IPS-20b (cell line): ENCODE measurements at regions not wholly inside any gene's neighbourhood (a gene's known extent, or its start where the extent isn't known, plus 50 kb on each side); places are given as distances from the start of the nearest gene placed in this dataset.

ENCODE experiments used
- H3K27ac ChIP-seq: one replicate; pipeline ENCODE4 v1.5.1; 2013; ENCODE audit warnings: low read length
- H3K27me3 ChIP-seq: 2 replicates; pipeline ENCODE4 v1.6.1; 2013; ENCODE audit warnings: mild to moderate bottlenecking, low read length, inconsistent platforms; ENCODE audit not compliant: insufficient read depth
- H3K36me3 ChIP-seq: 2 replicates; pipeline ENCODE4 v1.6.1; 2013; ENCODE audit warnings: low read depth, mild to moderate bottlenecking, inconsistent platforms, low read length, moderate library complexity; ENCODE audit not compliant: insufficient read depth
- H3K4me1 ChIP-seq: 2 replicates; pipeline ENCODE4 v1.6.1; 2013; ENCODE audit warnings: mild to moderate bottlenecking, control low read depth, inconsistent platforms, low read length, moderate library complexity; ENCODE audit not compliant: insufficient read depth
- H3K4me3 ChIP-seq: 2 replicates; pipeline ENCODE4 v1.5.1; 2013; ENCODE audit warnings: mild to moderate bottlenecking, low read length, inconsistent platforms
- H3K9ac ChIP-seq: 2 replicates; pipeline ENCODE4 v1.6.1; 2013; ENCODE audit warnings: low read depth, mild to moderate bottlenecking, inconsistent platforms, low read length, moderate library complexity
- H3K9me3 ChIP-seq: 2 replicates; pipeline ENCODE4 v1.6.1; 2013; ENCODE audit warnings: mild to moderate bottlenecking, low read depth, low read length, inconsistent platforms; ENCODE audit not compliant: insufficient read depth

DNA sequence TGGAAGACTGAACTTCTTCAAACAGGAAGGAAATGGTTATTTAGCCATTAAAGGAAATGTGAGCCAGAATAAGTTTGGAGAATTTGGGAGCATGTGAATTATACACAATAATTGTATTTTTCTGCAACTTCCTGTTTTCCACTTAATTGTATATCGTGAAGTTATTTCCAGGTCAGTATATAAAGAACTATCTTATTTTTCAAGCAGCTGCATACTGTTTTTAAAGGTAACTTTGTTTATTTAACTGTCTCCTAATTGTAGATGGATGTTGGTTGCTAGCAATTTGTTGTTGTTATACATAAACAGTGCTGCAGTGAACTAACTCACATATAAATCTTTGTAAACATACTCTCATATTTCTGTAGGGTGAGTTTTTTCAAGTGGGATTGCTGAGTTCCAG lies 180.3 kb downstream of the HLX start:
- Histone ChIP-seq H3K4me3 (no peak overlapping the region), H3K9me3 (no peaks in the 10 kb centered on the region), H3K9ac (no peak overlapping the region), H3K27me3 (no peaks in the 10 kb centered on the region), H3K4me1 (no peaks in the 10 kb centered on the region), H3K27ac (no peak overlapping the region), H3K36me3 (no peaks in the 10 kb centered on the region)

DNA sequence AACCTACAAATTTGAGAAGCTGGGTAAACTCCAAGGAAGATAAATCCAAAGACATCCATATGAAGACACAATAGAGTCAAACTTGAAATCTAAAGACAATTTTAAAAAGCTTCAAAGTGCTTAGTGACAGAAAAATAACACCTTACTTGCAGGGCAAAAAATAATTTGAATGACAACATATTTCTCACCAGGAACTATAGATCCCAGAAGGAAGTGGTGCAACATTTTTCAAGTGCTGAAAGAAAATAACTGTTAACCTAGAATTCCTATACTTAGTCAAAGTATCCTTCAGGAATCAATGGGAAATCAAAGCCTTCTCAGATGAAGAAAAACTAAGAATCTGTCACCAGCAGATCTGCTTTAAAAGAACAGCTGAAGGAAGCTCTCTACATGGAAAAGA lies 184.4 kb downstream of the HLX start:
- H3K4me1 ChIP-seq = no peaks in the 10 kb centered on the region
- H3K9ac ChIP-seq = no peak overlapping the region
- no peaks in the 10 kb centered on the region for H3K36me3 ChIP-seq
- no peaks in the 10 kb centered on the region for H3K27me3 ChIP-seq
- H3K9me3 ChIP-seq = no peaks in the 10 kb centered on the region
- H3K27ac ChIP-seq = no peak overlapping the region
- H3K4me3 ChIP-seq = no peak overlapping the region

DNA sequence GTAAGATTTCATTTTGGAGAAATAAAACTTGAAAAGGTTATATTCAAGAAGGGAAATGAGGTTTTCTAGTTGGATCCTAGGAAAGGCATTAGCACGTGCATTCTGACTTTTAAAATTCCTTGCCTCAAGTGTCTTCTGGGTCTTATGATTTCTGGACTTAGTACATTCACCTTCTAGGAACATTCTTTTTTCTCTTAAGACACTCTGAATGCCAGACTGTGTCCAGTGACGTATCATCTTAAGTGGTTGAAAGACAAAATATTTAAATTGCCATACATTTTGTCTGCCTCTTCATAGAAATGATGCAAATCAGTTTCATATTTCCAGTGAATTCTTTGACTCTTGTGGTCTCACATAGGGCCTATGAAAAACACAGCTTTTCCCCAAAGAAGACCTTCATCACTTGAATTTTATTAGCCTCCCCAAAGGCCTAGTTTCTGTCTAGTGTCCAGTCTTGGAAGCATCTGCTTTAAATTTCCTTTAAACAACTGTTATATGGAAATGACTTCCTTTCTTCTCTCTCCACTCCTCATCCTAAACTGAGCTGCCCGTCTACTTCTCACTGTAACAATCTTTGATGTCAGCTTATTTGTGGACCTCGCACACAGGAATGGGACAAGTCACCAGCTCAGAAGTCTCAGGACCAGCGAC lies 187.2 kb downstream of the HLX start:
- H3K27me3 ChIP-seq = no peaks in the 10 kb centered on the region
- H3K9me3 ChIP-seq = no peaks in the 10 kb centered on the region
- no peaks in the 10 kb centered on the region for H3K4me1 ChIP-seq
- no peak overlapping the region for H3K27ac ChIP-seq
- no peak overlapping the region for H3K4me3 ChIP-seq
- no peak overlapping the region for H3K9ac ChIP-seq
- H3K36me3 ChIP-seq = no peaks in the 10 kb centered on the region

DNA sequence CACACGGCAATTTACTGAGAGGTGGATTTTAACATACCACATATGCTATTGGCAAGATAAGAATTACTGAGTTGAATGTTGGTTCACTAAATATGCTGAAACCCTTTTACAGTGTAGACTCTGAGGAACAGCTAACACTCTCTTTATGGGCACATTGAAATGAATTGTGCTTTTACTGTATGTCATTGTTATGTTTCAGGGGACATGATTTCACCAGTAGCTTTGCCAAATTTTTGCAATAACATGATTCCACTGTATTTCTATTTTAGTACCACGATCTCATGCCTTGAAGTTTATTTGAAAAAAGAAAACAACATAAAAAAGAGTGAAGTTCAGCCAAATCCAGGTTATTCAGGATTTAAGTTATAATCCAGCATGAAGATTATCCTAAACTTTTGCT lies 188.5 kb downstream of the HLX start:
- H3K27ac ChIP-seq = no peak overlapping the region
- H3K9me3 ChIP-seq = no peaks in the 10 kb centered on the region
- no peak overlapping the region for H3K4me3 ChIP-seq
- no peaks in the 10 kb centered on the region for H3K4me1 ChIP-seq
- no peaks in the 10 kb centered on the region for H3K36me3 ChIP-seq
- H3K9ac ChIP-seq = no peak overlapping the region
- no peaks in the 10 kb centered on the region for H3K27me3 ChIP-seq

DNA sequence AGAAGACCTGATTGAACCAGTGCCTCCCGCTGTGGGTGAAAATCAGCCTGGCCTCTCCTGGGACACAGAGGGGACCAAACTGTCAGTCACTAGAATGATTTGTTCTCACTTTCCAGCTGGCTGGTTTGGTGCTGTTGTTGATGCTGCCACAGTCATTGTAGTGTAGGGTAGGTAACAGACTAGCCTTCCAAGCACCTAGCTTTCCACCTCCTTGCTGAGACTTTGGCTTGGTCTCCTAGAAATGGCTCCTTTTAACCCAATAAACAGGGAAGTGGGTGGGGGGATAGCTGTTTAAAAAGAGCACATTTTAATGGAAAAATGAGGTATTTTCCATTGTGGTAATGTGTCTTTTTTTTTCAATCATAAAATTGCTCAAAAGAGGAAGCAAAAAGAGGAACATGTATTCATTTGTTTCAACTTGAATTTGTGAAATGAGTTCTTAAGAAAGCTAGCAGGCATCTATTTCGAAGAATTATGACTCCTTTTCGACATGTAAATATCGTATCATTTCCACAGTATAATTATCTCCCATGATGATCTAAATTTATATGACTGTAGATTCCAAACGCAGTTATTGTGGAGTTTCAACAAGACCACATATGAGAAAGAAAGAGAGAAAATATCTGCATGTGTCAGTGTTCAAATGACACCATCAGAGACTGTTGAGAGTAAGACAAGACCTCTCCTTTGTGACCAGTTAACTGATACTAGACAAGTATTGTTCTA lies 190.1 kb downstream of the HLX start:
- Histone ChIP-seq H3K36me3 (no peaks in the 10 kb centered on the region), H3K4me1 (no peaks in the 10 kb centered on the region), H3K27ac (no peak overlapping the region), H3K4me3 (no peak overlapping the region), H3K27me3 (no peaks in the 10 kb centered on the region), H3K9ac (no peak overlapping the region), H3K9me3 (peaks cover 8% of the 10 kb centered on the region)

DNA sequence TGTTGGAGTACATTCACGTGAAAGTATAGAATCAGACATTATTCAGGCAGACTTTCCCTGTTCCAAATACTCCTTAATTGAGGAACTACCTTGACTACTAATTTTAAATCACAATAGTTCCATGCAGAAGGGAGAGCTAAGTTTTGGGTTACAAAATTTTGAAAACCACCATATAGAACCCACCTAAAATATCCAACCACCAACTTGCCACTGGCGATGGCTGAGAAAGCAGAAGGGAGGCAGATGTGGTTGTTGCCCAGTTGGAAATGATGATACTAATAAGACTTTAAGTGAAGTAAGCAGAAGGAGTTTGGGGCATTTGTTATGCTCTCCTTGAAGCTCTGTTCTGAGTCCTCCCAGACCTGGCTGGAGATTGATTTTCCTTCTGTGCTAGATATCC lies 190.7 kb downstream of the HLX start:
- H3K4me3 ChIP-seq = no peak overlapping the region
- no peak overlapping the region for H3K27ac ChIP-seq
- H3K4me1 ChIP-seq = no peaks in the 10 kb centered on the region
- no peak overlapping the region for H3K9ac ChIP-seq
- no peaks in the 10 kb centered on the region for H3K36me3 ChIP-seq
- H3K27me3 ChIP-seq = no peaks in the 10 kb centered on the region
- peaks cover 10% of the 10 kb centered on the region for H3K9me3 ChIP-seq

DNA sequence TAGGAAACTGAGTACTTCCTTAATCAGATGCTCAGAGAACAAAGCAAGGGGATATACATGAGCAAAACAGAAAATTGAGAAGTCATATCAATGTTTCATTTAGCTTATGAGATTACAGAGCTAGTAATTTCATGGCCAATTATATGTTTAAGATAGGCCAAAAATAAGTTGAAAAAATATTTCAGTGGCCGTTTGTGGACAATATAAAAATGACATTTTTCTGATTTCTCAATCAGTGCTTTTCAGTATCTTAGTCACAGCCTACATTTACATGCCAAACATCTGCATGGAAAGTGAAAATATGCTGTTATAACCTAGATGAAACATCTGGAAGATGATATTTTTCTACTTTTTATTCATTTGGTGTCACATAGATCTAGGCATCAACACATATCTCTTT lies 192.5 kb downstream of the HLX start:
- Histone ChIP-seq H3K4me1 (no peaks in the 10 kb centered on the region), H3K27ac (no peak overlapping the region), H3K9ac (no peak overlapping the region), H3K36me3 (no peaks in the 10 kb centered on the region), H3K27me3 (no peaks in the 10 kb centered on the region), H3K9me3 (peaks cover 10% of the 10 kb centered on the region), H3K4me3 (no peak overlapping the region)

DNA sequence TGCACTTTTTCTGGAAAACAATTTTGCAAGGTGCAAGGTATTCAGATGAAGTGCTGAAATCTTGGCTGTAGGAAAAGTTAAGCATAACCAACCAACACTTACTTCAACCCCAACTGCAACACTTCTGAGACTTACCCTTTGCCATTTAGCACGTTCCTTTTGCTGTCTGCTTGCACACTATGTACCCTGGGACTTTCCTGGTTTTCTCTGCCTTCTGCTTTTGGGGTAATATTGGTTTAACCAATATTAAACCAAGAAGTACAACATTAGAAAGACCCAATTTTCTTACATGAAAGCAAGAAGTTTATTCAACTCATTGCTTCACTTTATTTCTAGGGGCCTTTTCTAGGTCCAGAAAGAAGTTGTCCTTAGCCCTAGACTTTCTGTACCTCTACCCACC lies 193.0 kb downstream of the HLX start:
- Histone ChIP-seq H3K4me3 (no peak overlapping the region), H3K4me1 (no peaks in the 10 kb centered on the region), H3K9ac (no peak overlapping the region), H3K9me3 (peaks cover 10% of the 10 kb centered on the region), H3K27ac (no peak overlapping the region), H3K36me3 (no peaks in the 10 kb centered on the region), H3K27me3 (no peaks in the 10 kb centered on the region)

DNA sequence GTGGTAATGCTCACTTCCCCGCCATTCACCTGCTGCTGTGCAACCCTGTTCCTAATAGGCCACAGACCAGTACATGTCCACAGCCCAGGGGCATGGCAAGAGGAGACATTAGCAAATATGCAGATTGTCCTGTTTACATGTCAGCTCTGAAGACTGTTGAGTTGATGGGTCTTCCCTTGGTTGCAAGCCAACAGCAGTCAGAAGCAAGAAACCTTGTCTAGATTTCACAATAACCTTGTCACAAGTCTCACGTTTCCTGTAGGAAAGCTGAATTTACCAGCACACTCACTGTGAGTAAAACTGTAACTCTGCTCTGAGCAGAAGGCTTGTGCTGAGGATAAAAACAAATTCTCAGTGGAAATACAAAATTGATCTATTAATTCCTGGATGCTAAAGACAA lies 195.1 kb downstream of the HLX start:
- no peaks in the 10 kb centered on the region for H3K4me1 ChIP-seq
- H3K4me3 ChIP-seq = no peak overlapping the region
- no peaks in the 10 kb centered on the region for H3K27me3 ChIP-seq
- H3K36me3 ChIP-seq = no peaks in the 10 kb centered on the region
- no peak overlapping the region for H3K27ac ChIP-seq
- no peak overlapping the region for H3K9ac ChIP-seq
- peaks cover 10% of the 10 kb centered on the region for H3K9me3 ChIP-seq

DNA sequence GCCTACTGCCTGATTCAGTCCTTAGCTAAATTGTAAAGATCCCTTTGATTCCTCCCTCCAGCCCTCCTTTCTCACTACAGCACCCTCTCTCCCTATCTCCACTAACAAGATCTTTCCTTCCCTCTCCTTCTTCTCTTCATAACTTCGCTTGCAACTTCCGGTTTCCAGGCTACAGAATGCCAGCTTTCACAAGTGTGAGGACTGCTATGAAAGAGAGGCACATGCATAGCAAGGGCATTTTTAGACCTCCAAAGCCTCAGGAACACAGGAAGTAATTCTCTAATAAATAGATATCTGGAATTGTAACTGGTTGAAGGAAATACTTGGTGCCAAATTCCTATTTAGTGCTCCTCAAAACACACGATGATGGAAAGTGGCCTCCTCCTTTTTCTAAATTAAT lies 196.7 kb downstream of the HLX start:
- Histone ChIP-seq H3K9ac (no peak overlapping the region), H3K4me1 (no peaks in the 10 kb centered on the region), H3K4me3 (no peak overlapping the region), H3K27ac (no peak overlapping the region), H3K27me3 (no peaks in the 10 kb centered on the region), H3K9me3 (peaks cover 10% of the 10 kb centered on the region), H3K36me3 (no peaks in the 10 kb centered on the region)

DNA sequence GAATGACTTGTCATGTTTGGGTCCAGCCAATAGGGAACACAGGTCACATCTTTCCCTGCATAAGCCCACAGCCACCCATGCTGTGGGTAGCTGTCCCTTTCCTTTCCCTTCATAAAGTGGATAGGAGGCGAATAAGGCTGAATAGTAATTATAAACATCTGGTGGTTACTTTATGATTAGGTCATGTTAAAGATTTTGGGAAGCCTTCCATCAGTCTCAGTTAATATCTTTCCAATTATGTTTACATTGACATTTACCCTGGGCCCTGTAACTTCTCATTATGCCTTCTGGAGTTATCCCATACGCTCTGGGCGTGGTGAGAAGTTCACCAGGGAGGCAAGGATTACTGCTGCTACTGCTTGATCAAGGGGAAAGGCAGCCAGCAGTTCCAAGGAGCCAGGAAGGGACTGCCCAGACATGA lies 197.2 kb downstream of the HLX start:
- H3K27me3 ChIP-seq = no peaks in the 10 kb centered on the region
- no peak overlapping the region for H3K9ac ChIP-seq
- no peaks in the 10 kb centered on the region for H3K4me1 ChIP-seq
- H3K27ac ChIP-seq = no peak overlapping the region
- no peaks in the 10 kb centered on the region for H3K36me3 ChIP-seq
- H3K4me3 ChIP-seq = no peak overlapping the region
- peaks cover 10% of the 10 kb centered on the region for H3K9me3 ChIP-seq

DNA sequence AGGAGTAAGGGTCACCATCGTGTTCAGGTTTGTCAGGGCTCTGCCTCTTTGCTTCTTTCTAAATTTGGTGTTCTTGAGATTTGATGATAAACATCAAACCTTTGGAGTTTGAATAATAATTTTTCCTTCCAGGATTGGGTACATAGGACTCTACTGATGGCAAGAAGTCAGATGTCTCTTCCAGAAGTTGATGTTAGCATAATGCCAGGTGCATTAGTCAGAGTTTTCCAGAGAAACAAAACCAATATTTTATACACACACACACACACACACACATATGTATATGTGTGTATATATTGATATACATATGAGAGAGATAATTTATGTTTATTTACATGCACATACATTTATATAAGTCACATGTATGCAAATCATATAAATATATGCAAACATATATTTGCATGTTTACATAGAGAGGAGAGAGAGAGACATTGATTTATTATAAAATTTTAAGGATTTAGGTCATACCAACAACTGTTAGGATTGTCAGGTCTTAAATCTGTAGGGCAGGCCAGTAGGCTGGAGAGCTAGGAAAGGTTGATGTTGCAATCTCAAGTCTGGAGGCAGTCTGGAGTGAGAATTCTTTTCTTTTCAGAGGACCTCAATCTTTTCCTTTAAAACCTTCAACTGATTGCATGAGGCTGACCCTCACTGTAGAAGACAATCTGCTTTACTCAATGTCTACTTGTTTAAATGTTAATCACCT lies 199.2 kb downstream of the HLX start:
- Histone ChIP-seq H3K9ac (no peak overlapping the region), H3K36me3 (no peaks in the 10 kb centered on the region), H3K27me3 (no peaks in the 10 kb centered on the region), H3K4me3 (no peak overlapping the region), H3K9me3 (peaks cover 10% of the 10 kb centered on the region), H3K27ac (no peak overlapping the region), H3K4me1 (no peaks in the 10 kb centered on the region)
